Eye (tissue), 1 donor: ENCODE measurements at regions not wholly inside any gene's neighbourhood (a gene's known extent, or its start where the extent isn't known, plus 50 kb on each side); places are given as distances from the start of the nearest gene placed in this dataset.
A peak's percentile ranks its signal among the peaks of the same experiment; 100 is the strongest.

Experiments
- DNase-seq: peaks from one replicate; pipeline ENCODE4 v3.0.0-alpha.2; 2015

- DNase-seq, result no peak
Measured at GRCh38 chr11:128251140-128251539, 336.2 kb downstream of the ETS1 start.

GRCh38 chr11:128250482-128250881 lies 336.9 kb downstream of the ETS1 start:
- no peak for DNase-seq

- DNase-seq, result peak; percentile 44
Measured at GRCh38 chr11:128246810-128247594, 340.4 kb downstream of the ETS1 start.

GRCh38 chr11:128246364-128246801 lies 341.0 kb downstream of the ETS1 start:
- peak; percentile 43 for DNase-seq

GRCh38 chr11:128244871-128245270 lies 342.5 kb downstream of the ETS1 start:
- DNase-seq, result no peak

GRCh38 chr11:128242451-128242850 lies 344.9 kb downstream of the ETS1 start:
- DNase-seq, result no peak

GRCh38 chr11:128240546-128240945 lies 346.8 kb downstream of the ETS1 start:
- DNase-seq, result peak; percentile 52

- no peak for DNase-seq
Measured at GRCh38 chr11:128239306-128239705, 348.1 kb downstream of the ETS1 start.

GRCh38 chr11:128238521-128239265 lies 348.7 kb downstream of the ETS1 start:
- no peak for DNase-seq

GRCh38 chr11:128236506-128237498 lies 350.6 kb downstream of the ETS1 start:
- DNase-seq, result no peak

- DNase-seq, result no peak
Measured at GRCh38 chr11:128235958-128236357, 351.4 kb downstream of the ETS1 start.

GRCh38 chr11:128235426-128235825 lies 351.9 kb downstream of the ETS1 start:
- DNase-seq, result peak; percentile 9

GRCh38 chr11:128234143-128234542 lies 353.2 kb downstream of the ETS1 start:
- DNase-seq, result no peak

- DNase-seq, result no peak
Measured at GRCh38 chr11:128232588-128232987, 354.8 kb downstream of the ETS1 start.

- no peak for DNase-seq
Measured at GRCh38 chr11:128231845-128232410, 355.4 kb downstream of the ETS1 start.

- no peak for DNase-seq
Measured at GRCh38 chr11:128227466-128227865, 359.9 kb downstream of the ETS1 start.

- DNase-seq, result no peak
Measured at GRCh38 chr11:128226106-128226716, 361.1 kb downstream of the ETS1 start.

- no peak for DNase-seq
Measured at GRCh38 chr11:128222245-128222884, 365.0 kb downstream of the ETS1 start.

GRCh38 chr11:128219731-128220120 lies 367.6 kb downstream of the ETS1 start:
- no peak for DNase-seq

GRCh38 chr11:128216198-128216597 lies 371.2 kb downstream of the ETS1 start:
- DNase-seq, result no peak

GRCh38 chr11:128215238-128215882 lies 372.0 kb downstream of the ETS1 start:
- DNase-seq, result no peak
